ENCODE measurements at regions not wholly inside any gene's neighbourhood (a gene's known extent, or its start where the extent isn't known, plus 50 kb on each side); places are given as distances from the start of the nearest gene placed in this dataset.

- 42 to 59% methylated on average over 3 of the region's 3 CpGs for WGBS, 2 donors (ENCODE audit: low coverage in 1 of 2)
- Histone ChIP-seq H3K36me3 (no peaks in the 10 kb centered on the region), H3K27ac (no peak overlapping the region), H3K27me3 (no peaks in the 10 kb centered on the region), H3K4me1 (no peaks in the 10 kb centered on the region), H3K4me3 (no peak overlapping the region), H3K9me3 (no peaks in the 10 kb centered on the region)
- no peak for ATAC-seq
- TF ChIP-seq POLR2AphosphoS5 (IDR thresholded peaks at IDR 0.05) = no peak
- no peak for TF ChIP-seq EP300 (IDR thresholded peaks at IDR 0.05)
- TF ChIP-seq, protein P1, sequence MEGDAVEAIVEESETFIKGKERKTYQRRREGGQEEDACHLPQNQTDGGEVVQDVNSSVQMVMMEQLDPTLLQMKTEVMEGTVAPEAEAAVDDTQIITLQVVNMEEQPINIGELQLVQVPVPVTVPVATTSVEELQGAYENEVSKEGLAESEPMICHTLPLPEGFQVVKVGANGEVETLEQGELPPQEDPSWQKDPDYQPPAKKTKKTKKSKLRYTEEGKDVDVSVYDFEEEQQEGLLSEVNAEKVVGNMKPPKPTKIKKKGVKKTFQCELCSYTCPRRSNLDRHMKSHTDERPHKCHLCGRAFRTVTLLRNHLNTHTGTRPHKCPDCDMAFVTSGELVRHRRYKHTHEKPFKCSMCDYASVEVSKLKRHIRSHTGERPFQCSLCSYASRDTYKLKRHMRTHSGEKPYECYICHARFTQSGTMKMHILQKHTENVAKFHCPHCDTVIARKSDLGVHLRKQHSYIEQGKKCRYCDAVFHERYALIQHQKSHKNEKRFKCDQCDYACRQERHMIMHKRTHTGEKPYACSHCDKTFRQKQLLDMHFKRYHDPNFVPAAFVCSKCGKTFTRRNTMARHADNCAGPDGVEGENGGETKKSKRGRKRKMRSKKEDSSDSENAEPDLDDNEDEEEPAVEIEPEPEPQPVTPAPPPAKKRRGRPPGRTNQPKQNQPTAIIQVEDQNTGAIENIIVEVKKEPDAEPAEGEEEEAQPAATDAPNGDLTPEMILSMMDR (IDR thresholded peaks at IDR 0.05) = no peak
- TF ChIP-seq POLR2A (IDR thresholded peaks at IDR 0.05) = no peak
Observed at GRCh38 chr18:56390626-56391025, 247.8 kb downstream of the TXNL1 start.

GRCh38 chr18:56389190-56389589, 249.2 kb downstream of the TXNL1 start:
- Histone ChIP-seq H3K27me3 (no peaks in the 10 kb centered on the region), H3K4me1 (no peaks in the 10 kb centered on the region), H3K27ac (no peak overlapping the region), H3K36me3 (no peaks in the 10 kb centered on the region), H3K4me3 (no peak overlapping the region), H3K9me3 (no peaks in the 10 kb centered on the region)
- no peak for ATAC-seq
- 76 to 82% methylated on average over 8 of the region's 8 CpGs for WGBS, 2 donors (ENCODE audit: low coverage in 1 of 2)
- no peak for TF ChIP-seq EP300 (IDR thresholded peaks at IDR 0.05)
- no peak for TF ChIP-seq POLR2AphosphoS5 (IDR thresholded peaks at IDR 0.05)
- TF ChIP-seq, protein P1 (IDR thresholded peaks at IDR 0.05) = no peak
- no peak for TF ChIP-seq POLR2A (IDR thresholded peaks at IDR 0.05)

- Histone ChIP-seq H3K36me3 (no peaks in the 10 kb centered on the region), H3K4me1 (no peaks in the 10 kb centered on the region), H3K9me3 (no peaks in the 10 kb centered on the region), H3K27me3 (no peaks in the 10 kb centered on the region), H3K4me3 (no peak overlapping the region), H3K27ac (no peak overlapping the region)
- no peak for ATAC-seq
- TF ChIP-seq POLR2AphosphoS5 (IDR thresholded peaks at IDR 0.05) (no peak), POLR2A (IDR thresholded peaks at IDR 0.05) (no peak), EP300 (IDR thresholded peaks at IDR 0.05) (no peak)
- TF ChIP-seq, protein P1 (IDR thresholded peaks at IDR 0.05) = no peak
- WGBS, 2 donors (ENCODE audit: low coverage in 1 of 2) = 74 to 83% methylated on average over 5 of the region's 5 CpGs
Observed at GRCh38 chr18:56388571-56388970, 249.8 kb downstream of the TXNL1 start.

- TF ChIP-seq POLR2A (IDR thresholded peaks at IDR 0.05) (no peak), POLR2AphosphoS5 (IDR thresholded peaks at IDR 0.05) (no peak), EP300 (IDR thresholded peaks at IDR 0.05) (no peak)
- TF ChIP-seq, protein P1 (IDR thresholded peaks at IDR 0.05) = no peak
- H3K27me3 ChIP-seq = no peaks in the 10 kb centered on the region
- no peak overlapping the region for H3K27ac ChIP-seq
- no peaks in the 10 kb centered on the region for H3K9me3 ChIP-seq
- no peaks in the 10 kb centered on the region for H3K36me3 ChIP-seq
- H3K4me3 ChIP-seq = no peak overlapping the region
- H3K4me1 ChIP-seq = no peaks in the 10 kb centered on the region
- ATAC-seq = no peak
Observed at GRCh38 chr18:56386856-56387255, 251.5 kb downstream of the TXNL1 start.

GRCh38 chr18:56383349-56383748, 255.0 kb downstream of the TXNL1 start:
- TF ChIP-seq, protein P1 (IDR thresholded peaks at IDR 0.05) = no peak
- TF ChIP-seq POLR2AphosphoS5 (IDR thresholded peaks at IDR 0.05) = no peak
- no peak for TF ChIP-seq EP300 (IDR thresholded peaks at IDR 0.05)
- TF ChIP-seq POLR2A (IDR thresholded peaks at IDR 0.05) = no peak
- no peak overlapping the region for H3K27ac ChIP-seq
- 75 to 100% methylated on average over 1 of the region's 1 CpG for WGBS, 2 donors (ENCODE audit: low coverage in 1 of 2)
- H3K4me3 ChIP-seq = no peak overlapping the region
- ATAC-seq = no peak
- H3K27me3 ChIP-seq = no peaks in the 10 kb centered on the region
- peaks cover 0 to 7% (median 0%) of the 10 kb centered on the region in 3 donors for H3K4me1 ChIP-seq
- no peaks in the 10 kb centered on the region for H3K36me3 ChIP-seq
- H3K9me3 ChIP-seq = no peaks in the 10 kb centered on the region

Measured in gastroesophageal sphincter (tissue), 4 donors.